ENCODE measurements at regions not wholly inside any gene's neighbourhood (a gene's known extent, or its start where the extent isn't known, plus 50 kb on each side); places are given as distances from the start of the nearest gene placed in this dataset.
"Not testable (repeated sequence)": the region's sequence is repeated elsewhere in the genome, so short reads cannot be mapped to it uniquely, and the experiment has no call there.

GRCh38 chr17:30706004-30706403 lies 118.5 kb downstream of the CRLF3 start:
- not testable (repeated sequence) for TF ChIP-seq CTCF (IDR thresholded peaks at IDR 0.05); FOXK1 (CRISPR knock-in tag; IDR thresholded peaks at IDR 0.05); JUN (CRISPR knock-in tag; IDR thresholded peaks at IDR 0.05); ATF1 (CRISPR knock-in tag; IDR thresholded peaks at IDR 0.05); HMGA2 (CRISPR knock-in tag; IDR thresholded peaks at IDR 0.05); ELF4 (CRISPR knock-in tag; IDR thresholded peaks at IDR 0.05; ENCODE audit: low read depth); NR3C1 (CRISPR knock-in tag; conservative IDR thresholded peaks at IDR 0.05; ENCODE audit: low read depth); TEAD1 (CRISPR knock-in tag; IDR thresholded peaks at IDR 0.05); FOXJ3 (CRISPR knock-in tag; IDR thresholded peaks at IDR 0.05; ENCODE audit: borderline replicate concordance); MAX (CRISPR knock-in tag; IDR thresholded peaks at IDR 0.05)
- TF ChIP-seq, protein P1, sequence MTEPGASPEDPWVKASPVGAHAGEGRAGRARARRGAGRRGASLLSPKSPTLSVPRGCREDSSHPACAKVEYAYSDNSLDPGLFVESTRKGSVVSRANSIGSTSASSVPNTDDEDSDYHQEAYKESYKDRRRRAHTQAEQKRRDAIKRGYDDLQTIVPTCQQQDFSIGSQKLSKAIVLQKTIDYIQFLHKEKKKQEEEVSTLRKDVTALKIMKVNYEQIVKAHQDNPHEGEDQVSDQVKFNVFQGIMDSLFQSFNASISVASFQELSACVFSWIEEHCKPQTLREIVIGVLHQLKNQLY (CRISPR knock-in tag; IDR thresholded peaks at IDR 0.05), result not testable (repeated sequence)
- TF ChIP-seq, protein P2, sequence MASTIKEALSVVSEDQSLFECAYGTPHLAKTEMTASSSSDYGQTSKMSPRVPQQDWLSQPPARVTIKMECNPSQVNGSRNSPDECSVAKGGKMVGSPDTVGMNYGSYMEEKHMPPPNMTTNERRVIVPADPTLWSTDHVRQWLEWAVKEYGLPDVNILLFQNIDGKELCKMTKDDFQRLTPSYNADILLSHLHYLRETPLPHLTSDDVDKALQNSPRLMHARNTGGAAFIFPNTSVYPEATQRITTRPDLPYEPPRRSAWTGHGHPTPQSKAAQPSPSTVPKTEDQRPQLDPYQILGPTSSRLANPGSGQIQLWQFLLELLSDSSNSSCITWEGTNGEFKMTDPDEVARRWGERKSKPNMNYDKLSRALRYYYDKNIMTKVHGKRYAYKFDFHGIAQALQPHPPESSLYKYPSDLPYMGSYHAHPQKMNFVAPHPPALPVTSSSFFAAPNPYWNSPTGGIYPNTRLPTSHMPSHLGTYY (CRISPR knock-in tag; IDR thresholded peaks at IDR 0.05), result not testable (repeated sequence)
- TF ChIP-seq, protein P3, sequence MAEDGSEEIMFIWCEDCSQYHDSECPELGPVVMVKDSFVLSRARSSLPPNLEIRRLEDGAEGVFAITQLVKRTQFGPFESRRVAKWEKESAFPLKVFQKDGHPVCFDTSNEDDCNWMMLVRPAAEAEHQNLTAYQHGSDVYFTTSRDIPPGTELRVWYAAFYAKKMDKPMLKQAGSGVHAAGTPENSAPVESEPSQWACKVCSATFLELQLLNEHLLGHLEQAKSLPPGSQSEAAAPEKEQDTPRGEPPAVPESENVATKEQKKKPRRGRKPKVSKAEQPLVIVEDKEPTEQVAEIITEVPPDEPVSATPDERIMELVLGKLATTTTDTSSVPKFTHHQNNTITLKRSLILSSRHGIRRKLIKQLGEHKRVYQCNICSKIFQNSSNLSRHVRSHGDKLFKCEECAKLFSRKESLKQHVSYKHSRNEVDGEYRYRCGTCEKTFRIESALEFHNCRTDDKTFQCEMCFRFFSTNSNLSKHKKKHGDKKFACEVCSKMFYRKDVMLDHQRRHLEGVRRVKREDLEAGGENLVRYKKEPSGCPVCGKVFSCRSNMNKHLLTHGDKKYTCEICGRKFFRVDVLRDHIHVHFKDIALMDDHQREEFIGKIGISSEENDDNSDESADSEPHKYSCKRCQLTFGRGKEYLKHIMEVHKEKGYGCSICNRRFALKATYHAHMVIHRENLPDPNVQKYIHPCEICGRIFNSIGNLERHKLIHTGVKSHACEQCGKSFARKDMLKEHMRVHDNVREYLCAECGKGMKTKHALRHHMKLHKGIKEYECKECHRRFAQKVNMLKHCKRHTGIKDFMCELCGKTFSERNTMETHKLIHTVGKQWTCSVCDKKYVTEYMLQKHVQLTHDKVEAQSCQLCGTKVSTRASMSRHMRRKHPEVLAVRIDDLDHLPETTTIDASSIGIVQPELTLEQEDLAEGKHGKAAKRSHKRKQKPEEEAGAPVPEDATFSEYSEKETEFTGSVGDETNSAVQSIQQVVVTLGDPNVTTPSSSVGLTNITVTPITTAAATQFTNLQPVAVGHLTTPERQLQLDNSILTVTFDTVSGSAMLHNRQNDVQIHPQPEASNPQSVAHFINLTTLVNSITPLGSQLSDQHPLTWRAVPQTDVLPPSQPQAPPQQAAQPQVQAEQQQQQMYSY (CRISPR knock-in tag; IDR thresholded peaks at IDR 0.05), result not testable (repeated sequence)

Measured in WTC11 (cell line).